Stimulated activated naive CD4-positive, alpha-beta T cell treated with Interleukin-2 at 50 U/mL for 16 hours (primary cell): ENCODE measurements at regions not wholly inside any gene's neighbourhood (a gene's known extent, or its start where the extent isn't known, plus 50 kb on each side); places are given as distances from the start of the nearest gene placed in this dataset.
"Not testable (repeated sequence)": the region's sequence is repeated elsewhere in the genome, so short reads cannot be mapped to it uniquely, and the experiment has no call there.

Experiments
- DNase-seq: peaks from one replicate; lab custom pipeline; 2025; lab: John Stamatoyannopoulos, UW

- no peak for DNase-seq
Measured at GRCh38 chr4:181007751-181008150, 1235.5 kb upstream of the TENM3 start.

DNA sequence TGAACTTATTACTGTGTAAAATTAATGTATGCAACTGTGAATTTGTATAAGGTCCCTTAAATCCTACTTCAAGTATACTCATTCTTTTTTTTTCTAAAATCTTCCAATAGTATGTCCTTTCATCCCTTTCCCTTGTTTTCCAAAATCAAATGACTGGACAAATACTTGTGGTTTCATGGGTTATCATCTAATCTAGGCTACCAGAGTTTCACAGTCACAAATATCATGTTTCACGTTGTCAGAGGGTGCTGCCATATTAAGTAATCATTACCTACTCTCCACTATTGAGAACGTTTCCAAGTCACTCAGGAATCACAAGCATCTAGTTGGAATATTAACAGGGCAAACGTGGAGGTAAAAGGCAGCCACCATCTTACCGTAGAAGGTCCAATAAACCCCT, 1235.0 kb upstream of the TENM3 start:
- no peak for DNase-seq

DNA sequence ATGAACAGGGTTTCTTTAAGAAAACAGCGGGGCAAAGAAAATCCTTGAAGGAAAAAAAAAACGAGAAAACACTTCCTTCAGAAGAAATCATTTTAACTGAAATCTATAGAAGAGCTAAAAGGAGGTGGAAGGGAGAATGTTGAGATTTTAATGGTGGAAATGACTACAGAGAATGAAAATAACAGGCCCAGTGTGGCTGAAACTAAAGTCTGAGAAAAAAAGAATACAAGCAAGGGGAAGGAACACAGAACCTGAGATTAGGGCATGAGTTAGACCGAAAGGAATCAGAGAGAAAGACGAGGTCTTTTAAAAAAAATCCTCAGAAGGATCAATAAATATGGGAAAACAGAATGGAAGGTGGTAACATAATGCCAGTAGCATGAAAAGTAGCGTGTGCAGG, 1230.0 kb upstream of the TENM3 start:
- no peak for DNase-seq

- DNase-seq = no peak
Measured at GRCh38 chr4:181017038-181017437, 1226.2 kb upstream of the TENM3 start.

GRCh38 chr4:181018472-181018871, 1224.7 kb upstream of the TENM3 start:
- no peak for DNase-seq

GRCh38 chr4:181018913-181019312, 1224.3 kb upstream of the TENM3 start:
- DNase-seq = no peak

DNA sequence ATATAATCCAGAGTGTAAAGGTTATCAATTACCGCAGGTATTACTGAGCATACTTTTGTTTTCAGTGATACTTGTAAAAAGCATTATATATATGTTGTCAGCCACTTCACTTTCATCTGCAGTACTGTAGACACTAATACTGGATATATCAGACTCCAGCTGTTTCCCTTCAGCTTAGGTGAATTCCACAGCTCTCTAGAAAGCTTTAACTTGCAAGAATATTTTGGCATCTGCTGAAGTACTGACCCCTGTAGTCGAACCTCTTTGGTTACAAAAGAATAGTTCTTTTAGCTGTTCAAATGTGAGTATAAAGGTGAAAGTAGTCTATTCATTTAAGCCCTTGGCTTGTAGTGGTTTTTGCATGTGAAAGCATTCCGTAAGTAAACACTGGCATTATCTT, 1222.7 kb upstream of the TENM3 start:
- DNase-seq = no peak

- DNase-seq = no peak
Measured at GRCh38 chr4:181021213-181021612, 1222.0 kb upstream of the TENM3 start.

DNA sequence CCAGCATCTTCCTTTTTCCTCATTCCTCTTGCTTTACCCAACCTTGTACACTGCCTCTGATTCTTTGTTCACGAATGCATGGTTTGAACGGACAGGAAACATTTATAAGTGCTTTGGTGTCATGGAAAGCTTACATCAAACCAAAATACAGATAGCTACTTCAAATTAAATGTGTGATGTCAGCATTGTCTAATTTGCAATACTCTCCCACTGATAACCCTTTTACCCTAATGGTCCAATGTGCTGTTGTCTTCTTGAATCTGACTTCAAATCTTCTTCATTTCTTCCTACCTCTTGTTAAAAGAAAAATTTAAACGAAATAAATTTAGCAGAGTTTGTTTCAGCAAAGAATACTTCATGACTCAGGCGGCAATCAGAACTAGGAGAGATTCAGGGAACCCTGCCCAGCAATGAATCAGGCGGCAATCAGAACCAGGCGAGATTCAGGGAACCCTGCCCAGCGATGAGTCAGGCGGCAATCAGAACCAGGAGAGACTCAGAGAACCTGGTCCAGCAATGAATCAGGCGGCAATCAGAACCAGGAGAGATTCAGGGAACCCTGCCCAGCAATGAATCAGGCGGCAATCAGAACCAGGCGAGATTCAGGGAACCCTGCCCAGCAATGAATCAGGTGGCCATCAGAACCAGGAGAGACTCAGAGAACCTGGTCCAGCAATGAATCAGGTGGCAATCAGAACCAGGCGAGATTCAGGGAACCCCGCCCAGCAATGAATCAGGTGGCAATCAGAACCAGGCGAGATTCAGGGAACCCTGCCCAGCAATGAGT, 1212.9 kb upstream of the TENM3 start:
- not testable (repeated sequence) for DNase-seq

DNA sequence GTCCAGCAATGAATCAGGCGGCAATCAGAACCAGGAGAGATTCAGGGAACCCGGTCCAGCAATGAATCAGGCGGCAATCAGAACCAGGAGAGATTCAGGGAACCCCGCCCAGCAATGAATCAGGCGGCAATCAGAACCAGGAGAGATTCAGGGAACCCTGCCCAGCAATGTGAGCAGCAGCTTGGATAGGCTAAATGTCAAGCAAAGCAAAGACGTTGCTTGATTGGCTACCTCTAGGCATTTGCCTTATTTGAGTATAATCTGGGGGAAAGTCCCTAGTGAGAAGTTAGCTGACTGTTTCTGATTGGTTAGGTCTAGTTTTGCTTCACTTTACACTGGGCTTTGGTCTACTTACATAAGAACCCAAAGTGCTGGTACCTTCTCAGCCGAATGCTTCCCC, 1212.2 kb upstream of the TENM3 start:
- DNase-seq = no peak

DNA sequence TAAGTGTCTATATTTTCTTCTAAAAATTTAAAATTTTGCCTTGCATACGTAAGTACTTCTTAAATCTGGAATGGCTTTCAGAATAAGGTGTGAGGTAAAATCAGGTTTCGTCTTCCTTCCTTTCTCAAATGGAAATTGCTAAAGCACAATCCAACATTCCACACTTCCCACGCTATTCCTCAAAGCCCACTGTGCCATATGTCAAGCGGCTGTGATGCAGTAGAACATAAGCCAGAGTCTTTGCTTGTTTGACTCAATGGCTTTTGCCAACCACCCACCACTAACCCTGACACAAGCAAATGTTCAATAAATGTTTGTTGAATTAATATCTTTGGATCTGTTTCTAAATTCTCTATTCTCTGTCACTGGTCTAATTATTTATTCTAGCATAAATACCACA, 1199.7 kb upstream of the TENM3 start:
- no peak for DNase-seq

DNA sequence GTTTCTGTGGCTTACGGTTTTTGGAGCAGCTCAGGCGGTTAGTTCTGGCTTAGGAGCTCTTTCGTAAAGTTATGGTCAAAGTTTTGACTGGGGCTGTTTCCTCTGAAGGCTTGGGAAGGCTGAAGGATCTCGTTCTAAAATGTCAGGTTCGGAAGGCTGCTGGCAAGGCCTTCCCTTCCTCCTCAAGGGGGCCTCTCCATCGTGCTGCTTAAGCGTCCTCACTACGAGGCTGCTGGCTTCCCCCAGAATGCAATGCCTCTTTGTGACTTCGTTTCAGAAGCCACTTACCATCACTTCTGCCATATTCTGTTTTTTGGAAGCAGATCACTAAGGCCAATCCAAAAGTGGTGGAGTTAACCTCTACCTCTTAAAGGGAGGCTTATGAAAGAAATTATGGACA, 1196.4 kb upstream of the TENM3 start:
- no peak for DNase-seq

- DNase-seq = no peak
Measured at GRCh38 chr4:181051931-181052330, 1191.3 kb upstream of the TENM3 start.

DNA sequence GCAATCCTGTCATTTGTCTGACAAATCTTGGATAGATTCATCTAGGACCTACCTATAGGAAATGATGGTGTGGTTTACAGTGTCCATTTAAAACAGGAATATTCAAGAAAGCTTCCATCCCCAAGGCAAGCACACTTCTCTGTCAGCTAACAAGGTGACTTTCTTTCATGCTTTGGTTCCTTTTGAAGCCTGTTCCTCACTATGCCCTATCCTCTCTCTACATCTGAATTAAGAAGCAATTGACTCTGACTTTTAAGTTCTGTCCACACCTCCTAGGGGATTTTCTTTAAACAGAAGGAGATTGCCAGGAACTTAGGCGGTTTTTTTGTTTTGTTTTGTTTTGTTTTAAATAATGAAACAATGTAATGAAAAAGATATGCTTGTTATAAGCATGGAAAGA, 1181.4 kb upstream of the TENM3 start:
- DNase-seq = no peak

- DNase-seq = no peak
Measured at GRCh38 chr4:181063212-181063611, 1180.0 kb upstream of the TENM3 start.

DNA sequence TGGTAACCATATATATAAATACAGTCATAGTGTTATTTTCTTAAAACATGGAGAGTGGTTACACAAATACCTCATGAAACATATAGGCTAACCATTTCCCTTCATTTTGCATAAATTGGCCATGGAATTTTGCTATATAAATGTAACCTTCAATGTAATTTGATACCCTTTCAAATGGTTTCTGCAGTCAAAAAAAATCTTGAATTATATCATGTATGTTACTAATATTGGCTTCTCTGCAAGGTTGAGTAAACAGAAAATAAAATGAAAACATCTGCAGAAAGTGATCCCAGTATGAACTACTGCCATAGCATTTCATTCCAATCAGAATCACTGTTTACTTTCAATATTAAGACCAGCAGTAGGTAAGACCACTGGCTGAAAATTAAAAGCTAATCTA, 1165.9 kb upstream of the TENM3 start:
- DNase-seq = no peak

DNA sequence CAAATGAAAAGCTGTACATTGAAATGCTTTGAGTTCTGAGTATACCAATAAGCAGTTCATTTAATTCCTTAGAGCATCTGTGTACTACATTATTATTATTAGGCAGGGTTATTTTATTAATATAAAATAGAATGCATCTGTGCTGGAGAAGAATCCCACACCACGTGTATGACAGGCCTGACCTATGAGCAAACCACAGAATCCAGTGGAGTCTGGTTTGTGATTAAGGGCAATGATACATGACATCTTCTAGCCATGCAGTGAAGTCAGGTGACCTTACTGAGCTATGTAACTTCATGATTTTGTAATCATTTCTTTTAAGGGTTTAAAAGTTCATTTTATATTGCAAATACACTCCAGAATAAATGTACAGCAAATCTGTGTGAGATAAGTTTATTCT, 1165.0 kb upstream of the TENM3 start:
- no peak for DNase-seq

- DNase-seq = no peak
Measured at GRCh38 chr4:181083757-181084361, 1159.3 kb upstream of the TENM3 start.

DNA sequence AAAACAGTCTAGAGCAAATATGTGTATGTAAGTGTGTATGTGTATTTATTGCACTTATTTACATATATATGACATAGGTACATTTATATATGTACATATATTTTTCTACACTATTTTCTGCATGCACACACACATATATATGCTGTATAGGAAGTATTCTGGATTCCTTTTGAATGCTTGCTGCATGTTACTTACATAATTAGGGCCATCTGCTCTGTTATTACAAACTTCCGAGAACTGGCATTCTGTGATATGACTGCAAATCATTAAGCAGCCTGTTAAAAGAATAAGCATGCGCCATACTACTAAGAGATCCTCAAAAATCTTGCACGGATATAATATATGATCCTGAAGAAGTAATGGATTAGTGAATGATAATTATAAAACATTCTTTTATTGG, 1157.6 kb upstream of the TENM3 start:
- DNase-seq = no peak

- DNase-seq = no peak
Measured at GRCh38 chr4:181105487-181105886, 1137.7 kb upstream of the TENM3 start.

DNA sequence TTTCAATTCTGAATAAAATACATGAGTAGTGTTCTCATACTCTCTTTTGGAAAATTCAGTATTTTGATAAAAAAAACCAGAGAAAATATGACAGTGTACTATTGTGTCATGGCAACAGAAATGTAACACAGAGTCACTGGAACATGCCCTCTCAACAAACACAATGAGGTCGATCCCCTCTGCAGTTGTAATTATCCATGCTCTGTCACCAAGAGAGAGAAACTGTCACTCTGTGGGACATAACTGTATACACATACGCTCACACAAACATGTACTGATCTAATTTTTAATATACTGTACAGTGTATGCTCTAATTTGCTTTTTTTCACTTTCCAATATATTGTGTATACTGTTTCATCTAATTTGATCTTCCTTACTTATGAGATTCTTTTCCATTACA, 1136.8 kb upstream of the TENM3 start:
- no peak for DNase-seq

- no peak for DNase-seq
Measured at GRCh38 chr4:181108237-181108636, 1135.0 kb upstream of the TENM3 start.

GRCh38 chr4:181119186-181119585, 1124.0 kb upstream of the TENM3 start:
- no peak for DNase-seq

DNA sequence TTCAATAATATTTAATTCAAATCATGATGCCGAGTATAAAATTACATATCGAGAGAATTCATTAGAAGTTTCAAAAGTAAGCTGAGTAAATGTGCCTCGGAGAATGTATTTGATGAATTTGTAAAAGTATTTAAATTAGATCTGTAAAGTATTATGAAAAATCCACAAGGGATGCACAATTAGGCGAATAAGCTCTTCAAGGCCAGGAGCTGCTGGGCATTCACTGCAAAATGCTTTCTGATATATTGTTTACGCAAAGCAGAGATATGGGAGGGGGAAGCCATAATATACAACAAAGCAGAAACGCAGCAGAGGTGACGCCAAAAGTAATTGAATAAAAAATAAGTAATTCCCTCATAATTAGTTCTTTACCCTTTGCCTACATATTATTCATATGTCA, 1121.5 kb upstream of the TENM3 start:
- DNase-seq = no peak
